MM.1S (cell line): ENCODE measurements at regions not wholly inside any gene's neighbourhood (a gene's known extent, or its start where the extent isn't known, plus 50 kb on each side); places are given as distances from the start of the nearest gene placed in this dataset.

ENCODE experiments used
- CTCF ChIP-seq: fragments of 300-600 bp; sonication (generic); IDR thresholded peaks from 2 replicates; pipeline ENCODE4 v1.5.1; 2016; ENCODE audit warnings: antibody characterized with exemption, low read length, mixed read lengths
- EZH2 ChIP-seq: fragments of 300-600 bp; sonication (generic); optimal IDR thresholded peaks from 2 replicates; pipeline ENCODE3; 2017; ENCODE audit warnings: low read depth, mild to moderate bottlenecking, antibody characterized with exemption, low read length, mixed read lengths
- EZH2phosphoT487 ChIP-seq: fragments of 300-600 bp; sonication (generic); IDR thresholded peaks from 2 replicates; pipeline ENCODE4 v1.6.1; 2018; ENCODE audit warnings: antibody characterized with exemption, low read length

GRCh38 chrX:75673468-75673867, 111.6 kb downstream of the MAGEE2 start:
- TF ChIP-seq EZH2phosphoT487 (no peak), CTCF (no peak), EZH2 (no peak)
